Endothelial cell of umbilical vein (primary cell): ENCODE measurements at regions not wholly inside any gene's neighbourhood (a gene's known extent, or its start where the extent isn't known, plus 50 kb on each side); places are given as distances from the start of the nearest gene placed in this dataset.

ENCODE experiments used
- BruUV-seq: library from RNA; stranded (reverse); fragments of 400-500 nt; replicated peaks from 2 replicates; lab custom pipeline; 2021; lab: Mats Ljungman, UMichigan
- CTCF ChIA-PET: fragments of 300-600, 350-600 bp; sonication (Branson Sonifier 250); formaldehyde crosslinking; loops from one replicate; lab custom pipeline; 2021; ENCODE audit warnings: antibody characterized with exemption, inconsistent platforms; lab: Charles Lee
- POLR2A ChIA-PET: fragments of 300-600, 350-600 bp; sonication (Branson Sonifier 250); formaldehyde crosslinking; loops from one replicate; lab custom pipeline; 2021; ENCODE audit warnings: antibody characterized with exemption, inconsistent platforms; lab: Charles Lee
- DNase-seq: peaks from one replicate; pipeline ENCODE4 v3.0.0-alpha.2; 2011; ENCODE audit warnings: low read depth, low spot score
- FAIRE-seq: peaks from 2 replicates; lab custom pipeline; 2011; peaks lifted over from hg19 to GRCh38; lab: Jason Lieb, UNC
- H2AFZ ChIP-seq: 2 replicates; pipeline ENCODE4 v1.6.0; 2012; ENCODE audit warnings: low read depth, low read length, control low read depth, inconsistent platforms
- H3K27ac ChIP-seq: 2 replicates; pipeline ENCODE4 v1.5.1; 2011; ENCODE audit warnings: low read depth, mild to moderate bottlenecking, control low read depth, low read length, moderate library complexity; ENCODE audit not compliant: insufficient read depth
- H3K27me3 ChIP-seq, 2 experiments: 2 replicates each; pipeline versions ENCODE4 v1.6.0 to v1.6.1; 2011; ENCODE audit warnings: low read length in 2 of 2, mixed read lengths in 1 of 2; ENCODE audit not compliant: control insufficient read depth in 2 of 2, insufficient read depth in 2 of 2
- H3K36me3 ChIP-seq, 2 experiments: 2 replicates in 1 of 2; 3 replicates in 1 of 2; pipeline ENCODE4 v1.5.1; 2011; ENCODE audit warnings: low read length in 2 of 2, mild to moderate bottlenecking in 1 of 2, moderate library complexity in 1 of 2; ENCODE audit not compliant: control insufficient read depth in 2 of 2, insufficient read depth in 2 of 2; ENCODE audit errors: extremely low read depth in 1 of 2
- H3K4me1 ChIP-seq: 3 replicates; pipeline ENCODE4 v1.5.1; 2011; ENCODE audit warnings: mild to moderate bottlenecking, low read length; ENCODE audit not compliant: control insufficient read depth, insufficient read depth; ENCODE audit errors: extremely low read depth
- H3K4me2 ChIP-seq: 2 replicates; pipeline ENCODE4 v1.6.1; 2011; ENCODE audit warnings: low read length, control low read depth, mixed read lengths; ENCODE audit not compliant: insufficient read depth
- H3K4me3 ChIP-seq, 3 experiments: fragments of 200-600 bp in 1 of 3; sonication (generic), shearing (Covaris generic) in 1 of 3; replicated peaks in 1 of 3; 2 replicates each; pipeline ENCODE4 v1.5.1; 2011 to 2016; ENCODE audit warnings: control low read depth in 3 of 3, low read length in 3 of 3, mild to moderate bottlenecking in 2 of 3, inconsistent platforms in 1 of 3, low read depth in 1 of 3, moderate library complexity in 1 of 3; ENCODE audit not compliant: insufficient read depth in 1 of 3
- H3K79me2 ChIP-seq: 2 replicates; pipeline ENCODE4 v1.6.0; 2012; ENCODE audit warnings: low read length, inconsistent platforms; ENCODE audit not compliant: control insufficient read depth, insufficient read depth
- H3K9ac ChIP-seq: replicated peaks from 2 replicates; pipeline ENCODE3; 2011; ENCODE audit warnings: low read length, control low read depth; ENCODE audit not compliant: insufficient read depth; ENCODE audit errors: extremely low read depth
- H3K9me1 ChIP-seq: replicated peaks from 3 replicates; pipeline ENCODE4 v1.6.0; 2011; ENCODE audit warnings: mild to moderate bottlenecking, low read length; ENCODE audit not compliant: control insufficient read depth, insufficient read depth; ENCODE audit errors: extremely low read depth
- H3K9me3 ChIP-seq: replicated peaks from 2 replicates; pipeline ENCODE4 v1.5.1; 2012; ENCODE audit warnings: low read length, inconsistent platforms; ENCODE audit not compliant: control insufficient read depth, insufficient read depth
- H4K20me1 ChIP-seq: replicated peaks from 2 replicates; pipeline ENCODE3; 2011; ENCODE audit warnings: mild to moderate bottlenecking, low read length; ENCODE audit not compliant: control insufficient read depth, insufficient read depth; ENCODE audit errors: extremely low read depth
- EZH2 ChIP-seq: IDR thresholded peaks from 2 replicates; pipeline ENCODE4 v1.6.1; 2012; ENCODE audit warnings: borderline replicate concordance, low read depth, mild to moderate bottlenecking, moderate library complexity, low read length, inconsistent platforms; ENCODE audit not compliant: severe bottlenecking
- FOS ChIP-seq: IDR thresholded peaks from 2 replicates; pipeline ENCODE4 v1.6.1; 2011; ENCODE audit warnings: mild to moderate bottlenecking, low read length, moderate library complexity, borderline replicate concordance; ENCODE audit not compliant: insufficient read depth
- GATA2 ChIP-seq: IDR thresholded peaks from 2 replicates; pipeline ENCODE4 v1.7.0; 2011; ENCODE audit warnings: low read depth, mild to moderate bottlenecking, moderate library complexity, mixed read lengths, low read length; ENCODE audit not compliant: insufficient read length, insufficient read depth
- JUN ChIP-seq: IDR thresholded peaks from 2 replicates; pipeline ENCODE4 v1.6.1; 2011; ENCODE audit warnings: borderline replicate concordance, low read depth; ENCODE audit not compliant: insufficient read length, insufficient read depth
- MYC ChIP-seq: IDR thresholded peaks from one replicate; pipeline ENCODE4 v1.6.1; 2011; ENCODE audit warnings: mild to moderate bottlenecking, low read depth, low read length
- POLR2A ChIP-seq: IDR thresholded peaks from 2 replicates; pipeline ENCODE4 v1.6.1; 2012; ENCODE audit warnings: low read depth, mild to moderate bottlenecking, control low read depth, low read length
- POLR2AphosphoS5 ChIP-seq: IDR thresholded peaks from 2 replicates; pipeline ENCODE4 v1.6.1; 2012; ENCODE audit warnings: low read depth, mild to moderate bottlenecking, control low read depth, low read length, moderate library complexity; ENCODE audit not compliant: insufficient read depth
- dilution Hi-C: fragments of 300-500 bp; cut with MboI; formaldehyde crosslinking; loops from one replicate; pipeline ENCODE4 v1.15.0; 2019; ENCODE audit warnings: low sequenced_read_pairs; ENCODE audit not compliant: extremely low pct_ligation_motif_present
- intact Hi-C: fragments of 100-400 bp; cut with micrococcal nuclease; formaldehyde crosslinking; loops from one replicate; pipeline ENCODE4 v1.10.0; 2022
- TF ChIP-seq, protein P1 (sequence below): IDR thresholded peaks from 2 replicates; pipeline ENCODE4 v1.6.1; 2011; ENCODE audit not compliant: insufficient read depth, insufficient read length
- TF ChIP-seq, protein P2 (sequence below), 2 donors: IDR thresholded peaks; 1 replicate in 1 of 2; 2 replicates in 1 of 2; pipeline ENCODE4 v1.5.1; 2011; ENCODE audit warnings: low read length in 2 of 2, mild to moderate bottlenecking in 2 of 2, moderate library complexity in 2 of 2, control low read depth in 1 of 2, inconsistent platforms in 1 of 2, low read depth in 1 of 2; ENCODE audit not compliant: insufficient read depth in 1 of 2; ENCODE audit errors: extremely low read depth in 1 of 2

- Histone ChIP-seq H3K79me2 (no peaks in the 10 kb centered on the region), H3K9me3 (no peaks in the 10 kb centered on the region), H3K9me1 (no peaks in the 10 kb centered on the region), H3K27ac (no peak overlapping the region), H3K4me3 (no peak overlapping the region), H4K20me1 (no peaks in the 10 kb centered on the region), H2AFZ (no peak overlapping the region), H3K4me1 (no peaks in the 10 kb centered on the region), H3K27me3 (peaks cover 9 to 17% of the 10 kb centered on the region in 2 experiments), H3K4me2 (no peak overlapping the region), H3K36me3 (no peaks in the 10 kb centered on the region), H3K9ac (no peak overlapping the region)
- FAIRE-seq, result no peak
- no TSS peak for BruUV-seq
- dilution Hi-C loops (no loop called here), intact Hi-C loops (no loop called here)
- ChIA-PET POLR2A (no interaction called here), CTCF (interaction anchor here (0.8 to 1.3 kb wide), 2 partner anchors 11 to 63 kb away, joined by 6 read pairs; no protein-coding TSS in a partner anchor)
- DNase-seq, result no peak
- TF ChIP-seq GATA2 (no peak), EZH2 (no peak), MYC (no peak), POLR2A (no peak), FOS (no peak), JUN (no peak), POLR2AphosphoS5 (no peak)
- TF ChIP-seq, protein P1, sequence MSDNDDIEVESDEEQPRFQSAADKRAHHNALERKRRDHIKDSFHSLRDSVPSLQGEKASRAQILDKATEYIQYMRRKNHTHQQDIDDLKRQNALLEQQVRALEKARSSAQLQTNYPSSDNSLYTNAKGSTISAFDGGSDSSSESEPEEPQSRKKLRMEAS, result no peak
- TF ChIP-seq, protein P2, sequence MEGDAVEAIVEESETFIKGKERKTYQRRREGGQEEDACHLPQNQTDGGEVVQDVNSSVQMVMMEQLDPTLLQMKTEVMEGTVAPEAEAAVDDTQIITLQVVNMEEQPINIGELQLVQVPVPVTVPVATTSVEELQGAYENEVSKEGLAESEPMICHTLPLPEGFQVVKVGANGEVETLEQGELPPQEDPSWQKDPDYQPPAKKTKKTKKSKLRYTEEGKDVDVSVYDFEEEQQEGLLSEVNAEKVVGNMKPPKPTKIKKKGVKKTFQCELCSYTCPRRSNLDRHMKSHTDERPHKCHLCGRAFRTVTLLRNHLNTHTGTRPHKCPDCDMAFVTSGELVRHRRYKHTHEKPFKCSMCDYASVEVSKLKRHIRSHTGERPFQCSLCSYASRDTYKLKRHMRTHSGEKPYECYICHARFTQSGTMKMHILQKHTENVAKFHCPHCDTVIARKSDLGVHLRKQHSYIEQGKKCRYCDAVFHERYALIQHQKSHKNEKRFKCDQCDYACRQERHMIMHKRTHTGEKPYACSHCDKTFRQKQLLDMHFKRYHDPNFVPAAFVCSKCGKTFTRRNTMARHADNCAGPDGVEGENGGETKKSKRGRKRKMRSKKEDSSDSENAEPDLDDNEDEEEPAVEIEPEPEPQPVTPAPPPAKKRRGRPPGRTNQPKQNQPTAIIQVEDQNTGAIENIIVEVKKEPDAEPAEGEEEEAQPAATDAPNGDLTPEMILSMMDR (IDR thresholded peaks at IDR 0.05; ENCODE audit: extremely low read depth in 1 of 2, insufficient read depth in 1 of 2, low read depth in 1 of 2, low read length in 2 of 2), result no peak
Measured at GRCh38 chr3:157595259-157595658, 92.0 kb upstream of the VEPH1 start.
